Keratinocyte (primary cell): ENCODE measurements at regions not wholly inside any gene's neighbourhood (a gene's known extent, or its start where the extent isn't known, plus 50 kb on each side); places are given as distances from the start of the nearest gene placed in this dataset.

Source experiments
- EZH2 ChIP-seq: IDR thresholded peaks from one replicate; pipeline ENCODE4 v1.6.1; 2012; ENCODE audit warnings: inconsistent platforms, mild to moderate bottlenecking, low read length, moderate library complexity
- TF ChIP-seq, protein P1 (sequence below), 3 experiments: IDR thresholded peaks in 1 of 3; conservative IDR thresholded peaks in 1 of 3; optimal IDR thresholded peaks in 1 of 3; 2 replicates in 2 of 3; 3 replicates in 1 of 3; pipeline versions ENCODE3 to v1.5.1; 2011; ENCODE audit warnings: low read length in 3 of 3, mild to moderate bottlenecking in 3 of 3, moderate library complexity in 2 of 3, control low read depth in 1 of 3, inconsistent platforms in 1 of 3; ENCODE audit not compliant: insufficient read depth in 2 of 3; ENCODE audit errors: extremely low read depth in 1 of 3

DNA sequence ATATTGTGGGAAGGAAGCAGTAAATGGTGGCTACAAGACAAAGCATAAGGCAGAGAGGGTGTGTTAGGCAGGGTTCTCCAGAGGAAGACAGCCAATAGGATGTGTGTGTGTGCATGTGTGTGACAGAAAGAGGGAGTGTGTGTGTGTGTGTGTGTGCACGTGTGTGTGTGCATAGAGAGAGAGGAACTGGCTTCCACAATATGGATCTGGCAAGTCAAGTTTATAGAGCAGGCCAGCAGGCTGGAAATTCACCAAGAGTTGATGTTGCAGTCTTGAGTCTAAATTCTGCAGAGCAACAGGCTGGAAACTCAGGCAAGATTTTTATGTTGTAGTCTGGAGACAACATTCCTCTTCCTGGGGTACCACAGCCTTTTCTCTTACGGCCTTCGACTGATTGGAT lies 374.0 kb downstream of the TNS3 start:
- TF ChIP-seq, protein P1, sequence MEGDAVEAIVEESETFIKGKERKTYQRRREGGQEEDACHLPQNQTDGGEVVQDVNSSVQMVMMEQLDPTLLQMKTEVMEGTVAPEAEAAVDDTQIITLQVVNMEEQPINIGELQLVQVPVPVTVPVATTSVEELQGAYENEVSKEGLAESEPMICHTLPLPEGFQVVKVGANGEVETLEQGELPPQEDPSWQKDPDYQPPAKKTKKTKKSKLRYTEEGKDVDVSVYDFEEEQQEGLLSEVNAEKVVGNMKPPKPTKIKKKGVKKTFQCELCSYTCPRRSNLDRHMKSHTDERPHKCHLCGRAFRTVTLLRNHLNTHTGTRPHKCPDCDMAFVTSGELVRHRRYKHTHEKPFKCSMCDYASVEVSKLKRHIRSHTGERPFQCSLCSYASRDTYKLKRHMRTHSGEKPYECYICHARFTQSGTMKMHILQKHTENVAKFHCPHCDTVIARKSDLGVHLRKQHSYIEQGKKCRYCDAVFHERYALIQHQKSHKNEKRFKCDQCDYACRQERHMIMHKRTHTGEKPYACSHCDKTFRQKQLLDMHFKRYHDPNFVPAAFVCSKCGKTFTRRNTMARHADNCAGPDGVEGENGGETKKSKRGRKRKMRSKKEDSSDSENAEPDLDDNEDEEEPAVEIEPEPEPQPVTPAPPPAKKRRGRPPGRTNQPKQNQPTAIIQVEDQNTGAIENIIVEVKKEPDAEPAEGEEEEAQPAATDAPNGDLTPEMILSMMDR (optimal IDR thresholded peaks at IDR 0.05 in 1 of 3, IDR thresholded peaks at IDR 0.05 in 1 of 3, conservative IDR thresholded peaks at IDR 0.05 in 1 of 3; ENCODE audit: extremely low read depth in 1 of 3, insufficient read depth in 2 of 3, low read length in 3 of 3), result no peak
- TF ChIP-seq EZH2, result no peak
